ENCODE measurements at regions not wholly inside any gene's neighbourhood (a gene's known extent, or its start where the extent isn't known, plus 50 kb on each side); places are given as distances from the start of the nearest gene placed in this dataset.
"Not testable (repeated sequence)": the region's sequence is repeated elsewhere in the genome, so short reads cannot be mapped to it uniquely, and the experiment has no call there.

DNA sequence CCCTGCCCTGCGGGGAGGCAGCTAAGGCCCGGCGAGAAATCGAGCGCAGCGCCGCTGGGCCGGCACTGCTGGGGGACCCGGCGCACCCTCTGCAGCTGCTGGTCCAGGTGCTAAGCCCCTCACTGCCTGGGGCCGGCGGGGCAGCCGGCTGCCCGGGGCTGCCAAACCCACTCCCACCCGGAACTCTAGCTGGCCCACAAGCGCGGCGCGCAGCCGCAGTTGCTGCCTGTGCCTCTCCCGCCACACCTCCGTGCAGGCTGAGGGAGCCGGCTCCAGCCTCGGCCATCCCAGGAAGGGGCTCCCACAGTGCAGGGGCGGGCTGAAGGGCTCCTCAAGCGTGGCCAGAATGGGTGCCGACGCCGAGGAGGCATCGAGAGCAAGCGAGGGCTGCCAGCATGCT, 249.9 kb downstream of the FGF9 start:
- DNase-seq, result not testable (repeated sequence)

- DNase-seq, result no peak
These were observed 254.1 kb downstream of the FGF9 start for GRCh38 chr13:21924958-21925357.

DNA sequence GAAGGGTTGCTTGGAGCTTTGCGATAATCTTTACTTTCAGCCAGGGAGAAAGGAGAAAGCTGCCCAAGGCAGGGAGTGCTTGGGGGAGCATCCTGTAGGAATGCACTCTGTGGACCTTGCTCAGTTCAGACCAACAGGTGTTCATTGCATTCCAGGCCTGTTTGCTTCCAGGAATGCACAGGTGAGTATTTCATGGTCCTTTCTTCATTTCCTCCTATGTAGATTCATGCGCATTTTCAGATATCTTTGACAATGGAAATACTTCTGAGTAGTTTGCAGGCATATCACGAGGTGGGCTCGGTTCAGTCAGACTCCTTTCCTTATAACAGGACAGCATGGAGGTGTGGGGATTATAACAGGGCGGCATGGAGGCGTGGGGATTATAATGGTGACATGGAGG, 254.8 kb downstream of the FGF9 start:
- no peak for DNase-seq

GRCh38 chr13:21929400-21929799, 258.5 kb downstream of the FGF9 start:
- DNase-seq, result no peak

- DNase-seq, result no peak
These were observed 259.7 kb downstream of the FGF9 start for GRCh38 chr13:21930536-21930935.

- no peak for DNase-seq
These were observed 261.7 kb downstream of the FGF9 start for GRCh38 chr13:21932578-21932977.

DNA sequence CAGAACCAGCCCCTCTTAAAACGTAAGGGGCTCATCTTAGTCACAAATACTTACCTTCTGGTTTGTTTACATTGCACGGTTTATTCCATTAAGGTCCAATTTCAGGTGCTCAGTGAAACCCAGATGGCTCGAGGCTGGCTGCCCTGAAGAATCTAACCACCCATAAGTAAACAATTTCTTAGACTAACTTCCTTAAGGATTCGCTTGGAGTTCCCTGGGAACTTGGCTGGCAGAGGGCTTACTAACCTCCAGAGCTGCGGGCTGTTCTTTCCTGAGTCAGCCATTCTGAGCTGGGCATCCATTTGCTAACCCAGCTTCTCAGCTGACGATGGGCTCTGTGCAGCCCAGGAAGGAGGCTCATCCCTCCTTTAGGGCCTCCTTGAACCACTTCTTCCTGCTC, 262.1 kb downstream of the FGF9 start:
- DNase-seq, result no peak

DNA sequence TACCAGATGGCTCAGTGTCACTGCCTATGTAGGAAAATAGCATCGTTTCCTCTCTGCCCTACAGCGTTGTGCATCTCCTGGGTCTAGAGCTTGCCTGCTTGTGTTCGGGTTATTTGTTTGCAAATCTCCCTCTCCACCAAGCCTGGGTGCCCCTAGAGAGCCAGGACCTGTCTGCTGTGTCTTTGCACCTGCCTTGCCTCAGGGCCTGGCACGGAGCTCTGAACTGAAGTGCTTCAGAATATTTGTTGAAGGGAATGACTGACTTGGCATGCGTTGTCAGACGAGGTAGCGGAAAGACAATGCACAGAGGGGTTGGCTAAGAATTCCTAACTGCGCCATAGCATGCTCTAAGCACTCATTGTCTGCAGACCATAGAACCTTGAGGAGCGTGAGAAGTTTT, 263.4 kb downstream of the FGF9 start:
- no peak for DNase-seq

GRCh38 chr13:21936674-21937073, 265.8 kb downstream of the FGF9 start:
- DNase-seq, result no peak

DNA sequence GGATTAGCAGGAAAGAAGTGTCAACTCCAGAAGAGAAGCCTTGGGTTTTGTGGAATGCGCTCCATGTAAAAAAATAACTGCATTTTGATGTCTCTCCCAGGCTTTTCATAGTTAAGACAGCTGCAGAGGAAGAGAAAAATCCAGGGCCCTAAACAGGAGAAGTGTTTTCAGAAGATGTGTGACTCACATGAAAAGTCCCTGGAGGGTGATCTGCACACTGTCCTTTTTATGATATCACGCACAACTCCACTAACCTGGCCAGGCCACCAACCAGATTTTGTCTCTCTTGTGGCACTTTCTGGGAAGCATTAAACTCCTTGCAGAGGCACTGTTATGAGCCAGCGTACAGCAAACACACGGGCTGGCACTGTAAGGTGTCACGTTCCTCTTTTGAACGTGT, 267.3 kb downstream of the FGF9 start:
- no peak for DNase-seq

DNA sequence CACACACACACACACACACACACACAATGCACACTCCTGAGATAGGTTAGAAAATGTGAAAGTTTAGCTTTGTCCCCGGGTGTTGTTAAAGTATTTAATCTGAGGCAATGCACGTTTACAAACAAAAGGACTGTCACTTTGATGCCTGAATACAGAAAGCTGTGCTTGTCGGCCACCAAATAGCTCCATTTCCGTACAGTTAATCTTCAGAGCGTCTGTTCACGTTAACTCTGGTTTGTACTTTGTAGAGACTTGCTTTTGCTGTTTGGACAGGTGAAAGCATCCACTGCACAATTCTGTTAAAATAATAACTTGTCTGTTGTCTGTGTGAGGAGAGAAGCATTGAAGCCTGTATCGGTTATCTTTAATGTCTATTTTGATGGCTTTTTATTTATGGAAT, 267.8 kb downstream of the FGF9 start:
- DNase-seq, result no peak

GRCh38 chr13:21942061-21942460, 271.2 kb downstream of the FGF9 start:
- no peak for DNase-seq

GRCh38 chr13:21944610-21945009, 273.7 kb downstream of the FGF9 start:
- DNase-seq, result no peak

- no peak for DNase-seq
These were observed 274.3 kb downstream of the FGF9 start for GRCh38 chr13:21945195-21945594.

GRCh38 chr13:21946964-21947363, 276.1 kb downstream of the FGF9 start:
- no peak for DNase-seq

DNA sequence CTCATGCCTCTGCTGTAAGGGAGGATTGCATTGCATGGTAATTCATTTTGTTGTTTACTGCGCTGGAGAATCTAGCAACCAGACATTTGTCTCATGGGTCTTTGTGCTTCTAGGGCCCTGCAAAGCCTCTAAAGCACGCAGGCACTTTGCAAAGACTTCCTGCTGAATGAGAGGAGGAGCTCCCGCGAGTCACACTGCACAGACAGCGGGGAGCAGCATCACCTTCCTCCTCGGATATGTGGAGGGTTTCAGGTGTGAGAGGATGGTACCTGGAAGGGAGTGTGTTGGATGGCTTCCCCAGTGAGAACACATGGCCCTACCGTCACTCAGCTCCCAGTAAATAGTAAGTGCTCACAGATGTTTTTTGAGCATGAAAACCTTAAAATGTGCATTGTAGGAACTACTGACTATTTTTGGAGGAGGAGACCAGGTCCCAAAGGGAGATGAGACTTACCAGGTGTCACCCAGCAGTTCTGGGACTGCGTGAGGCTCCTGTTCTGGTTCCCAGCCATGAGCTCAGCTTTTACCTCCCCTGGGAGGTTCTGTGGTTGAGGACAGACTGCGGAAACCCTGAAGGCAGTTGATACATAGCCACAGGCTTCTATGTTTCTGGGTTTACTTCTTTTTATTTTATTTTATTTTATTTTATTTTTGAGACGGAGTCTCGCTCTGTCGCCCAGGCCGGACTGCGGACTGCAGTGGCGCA, 278.0 kb downstream of the FGF9 start:
- no peak for DNase-seq

DNA sequence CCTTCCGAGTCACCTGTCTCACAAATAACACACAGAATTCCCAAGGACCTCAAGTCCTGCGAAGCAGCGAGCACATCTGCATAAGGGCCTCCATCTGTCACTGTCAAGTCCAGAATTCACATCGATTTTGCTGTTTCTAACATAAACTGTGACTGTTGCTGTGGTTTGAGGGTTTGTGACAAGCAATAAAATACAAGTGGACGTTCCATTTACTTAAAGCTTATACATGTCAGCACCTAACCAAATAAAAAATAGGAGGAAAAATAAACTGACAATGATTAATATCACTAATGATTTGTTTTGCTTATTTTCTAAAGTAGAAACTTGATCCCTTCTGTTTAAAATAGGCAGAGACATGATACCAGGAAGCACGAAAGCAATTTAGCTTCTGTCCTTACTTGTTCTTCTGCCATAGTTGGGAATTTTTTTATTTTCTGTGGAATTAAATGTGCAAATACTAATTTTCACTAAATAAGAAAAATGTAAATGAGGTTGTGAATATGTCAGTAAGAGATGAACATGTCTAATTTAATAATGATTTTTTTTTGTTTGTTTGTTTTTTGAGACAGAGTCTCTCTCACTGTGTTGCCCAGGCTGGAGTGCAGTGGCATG, 279.1 kb downstream of the FGF9 start:
- no peak for DNase-seq

- DNase-seq, result no peak
These were observed 285.8 kb downstream of the FGF9 start for GRCh38 chr13:21956666-21957065.

DNA sequence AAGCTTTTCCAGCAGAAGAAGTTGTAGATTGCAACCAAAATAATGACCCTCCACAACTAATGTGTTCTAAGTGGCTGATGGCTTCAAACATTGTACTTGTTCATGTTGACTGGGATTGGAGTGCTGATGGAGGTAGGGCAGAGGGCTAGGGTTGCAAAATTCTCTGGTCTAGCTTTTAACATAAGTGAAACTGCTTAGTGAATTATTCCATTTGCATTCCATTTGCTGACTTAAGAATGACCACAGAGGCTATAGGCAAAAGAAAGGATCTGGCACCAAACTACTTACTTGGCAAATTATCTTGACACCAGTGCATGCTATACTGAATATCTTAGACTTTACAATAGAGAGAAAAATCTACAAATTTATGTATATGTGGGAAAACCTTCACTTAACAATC, 287.0 kb downstream of the FGF9 start:
- DNase-seq, result no peak

GRCh38 chr13:21960108-21960507, 289.2 kb downstream of the FGF9 start:
- DNase-seq, result no peak

GRCh38 chr13:21964686-21965085, 293.8 kb downstream of the FGF9 start:
- DNase-seq, result no peak

DNA sequence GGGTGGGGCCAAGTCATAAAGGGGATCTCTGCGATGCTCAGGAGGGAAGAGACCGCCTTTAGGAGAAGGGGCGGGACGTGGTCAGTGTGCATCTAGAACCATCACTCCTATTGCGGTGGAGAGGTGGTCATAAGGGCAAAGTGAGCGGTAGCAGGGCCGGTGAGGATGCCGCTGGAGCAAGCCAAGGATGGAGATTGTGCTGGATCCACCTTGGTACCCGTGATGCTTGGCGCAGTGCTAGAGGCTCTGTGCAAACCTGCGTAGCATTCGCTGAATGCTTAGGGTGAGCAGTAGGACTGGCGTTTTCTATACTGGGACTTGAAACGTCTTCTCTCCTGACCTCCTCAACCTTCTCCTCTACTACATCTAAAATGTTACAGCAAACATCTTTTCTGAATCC, 294.2 kb downstream of the FGF9 start:
- no peak for DNase-seq

DNA sequence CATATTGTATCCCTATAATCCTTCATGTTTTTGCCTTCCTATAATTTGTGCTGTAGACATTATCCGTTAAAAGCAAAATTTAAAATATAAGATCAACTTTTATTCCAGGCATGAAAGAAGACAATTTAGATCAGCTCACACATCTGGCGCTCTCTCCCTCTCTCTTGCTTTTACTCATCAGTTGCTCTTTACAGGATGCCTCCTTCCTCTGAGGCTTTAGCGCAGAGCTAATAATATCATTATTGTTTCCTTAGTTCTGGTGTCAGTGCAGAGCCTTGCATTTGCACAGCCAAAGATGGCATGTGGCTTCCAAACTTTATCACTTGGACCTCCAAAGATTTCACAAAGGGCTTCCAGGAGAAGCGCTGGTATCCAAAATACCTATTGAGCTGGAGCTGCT, 295.1 kb downstream of the FGF9 start:
- no peak for DNase-seq

DNA sequence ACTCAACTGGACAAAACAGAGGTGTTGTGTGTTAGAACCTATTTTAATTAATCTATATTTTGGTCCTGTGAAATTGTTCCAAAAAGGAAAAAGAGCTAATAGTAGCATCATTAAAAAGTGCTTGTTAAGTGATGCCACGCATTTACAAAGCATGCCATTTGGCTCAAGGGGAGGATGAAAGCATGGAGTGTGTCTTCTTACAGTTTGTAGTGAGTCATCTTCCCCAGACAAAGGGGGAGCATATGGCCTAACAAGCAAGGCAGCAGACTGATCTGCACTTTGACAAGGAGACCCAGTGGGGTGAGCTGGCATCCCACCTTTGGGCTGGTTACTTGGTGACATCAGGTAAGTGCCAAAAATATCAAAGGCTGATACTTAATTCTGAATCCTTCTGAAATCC, 297.0 kb downstream of the FGF9 start:
- no peak for DNase-seq

DNA sequence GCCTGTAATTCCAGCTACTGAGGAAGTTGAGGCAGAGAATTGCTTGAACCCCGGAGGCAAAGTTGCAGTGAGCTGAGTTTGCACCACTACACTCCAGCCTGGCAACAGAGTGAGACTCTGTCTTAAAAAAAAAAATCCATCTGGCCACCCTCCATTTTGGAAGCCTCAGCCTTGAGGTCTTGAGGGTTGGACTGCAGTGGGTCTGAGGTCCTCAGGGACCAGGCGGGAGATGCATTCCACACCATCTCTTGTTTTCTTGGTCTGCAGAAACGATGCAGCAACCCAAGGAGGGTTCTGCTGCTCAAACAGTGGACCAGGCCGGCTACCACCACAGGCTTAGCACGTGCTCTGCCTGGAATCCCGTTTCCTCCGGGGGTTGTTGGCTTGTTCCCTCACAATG, 299.3 kb downstream of the FGF9 start:
- no peak for DNase-seq

All from amniotic stem cell (primary cell).